GM23338 (cell line): ENCODE measurements at regions not wholly inside any gene's neighbourhood (a gene's known extent, or its start where the extent isn't known, plus 50 kb on each side); places are given as distances from the start of the nearest gene placed in this dataset.

Source experiments
- ATAC-seq: fragments of 200-7000 bp; cut with Tn5 transposase; 3 replicates; pipeline ENCODE4 v1.9.1; 2020
- DNase-seq: peaks from one replicate; pipeline ENCODE4 v3.0.0-alpha.2; 2015; ENCODE audit warnings: low spot score
- H2AFZ ChIP-seq: fragments of 200-600 bp; sonication (generic); 2 replicates; pipeline ENCODE4 v1.8.0; 2016; ENCODE audit warnings: antibody characterized with exemption, mild to moderate bottlenecking, moderate library complexity
- H3F3A ChIP-seq: fragments of 200-600 bp; sonication (generic); replicated peaks from 2 replicates; pipeline ENCODE4 v1.8.0; 2017; ENCODE audit warnings: antibody characterized with exemption, mixed run types, low read depth
- H3K27ac ChIP-seq: fragments of 200-600 bp; sonication (generic); 2 replicates; pipeline ENCODE4 v1.6.1; 2016; ENCODE audit warnings: low read depth
- H3K27me3 ChIP-seq: fragments of 200-600 bp; sonication (generic); 2 replicates; pipeline ENCODE4 v1.8.0; 2016; ENCODE audit warnings: mild to moderate bottlenecking, mixed run types, moderate library complexity; ENCODE audit not compliant: insufficient read depth
- H3K36me3 ChIP-seq: fragments of 200-600 bp; sonication (generic); 2 replicates; pipeline ENCODE4 v1.8.0; 2016; ENCODE audit warnings: mild to moderate bottlenecking; ENCODE audit not compliant: insufficient read depth
- H3K4me1 ChIP-seq: fragments of 200-600 bp; sonication (generic); 2 replicates; pipeline ENCODE4 v1.8.0; 2016; ENCODE audit warnings: mild to moderate bottlenecking, moderate library complexity; ENCODE audit not compliant: insufficient read depth
- H3K4me2 ChIP-seq: fragments of 200-600 bp; sonication (generic); 2 replicates; pipeline ENCODE4 v1.7.1; 2017; ENCODE audit warnings: mixed run types
- H3K4me3 ChIP-seq: fragments of 200-600 bp; sonication (generic); 2 replicates; pipeline ENCODE4 v1.6.1; 2016; ENCODE audit warnings: mixed run types
- H3K79me2 ChIP-seq: fragments of 200-600 bp; sonication (generic); replicated peaks from 2 replicates; pipeline ENCODE4 v1.8.0; 2017; ENCODE audit warnings: mild to moderate bottlenecking; ENCODE audit not compliant: insufficient read depth
- H3K9me2 ChIP-seq: fragments of 200-600 bp; sonication (generic); 2 replicates; pipeline ENCODE4 v1.8.0; 2017; ENCODE audit not compliant: insufficient read depth
- H4K20me1 ChIP-seq: fragments of 200-600 bp; sonication (generic); replicated peaks from 2 replicates; pipeline ENCODE4 v1.8.0; 2017; ENCODE audit warnings: mild to moderate bottlenecking; ENCODE audit not compliant: insufficient read depth
- H3K27ac Mint-ChIP-seq: 2 replicates; pipeline ENCODE4 v1.8.0; 2020; ENCODE audit warnings: inconsistent platforms, mild to moderate bottlenecking, moderate library complexity, mixed read lengths
- H3K27me3 Mint-ChIP-seq: 3 replicates; pipeline ENCODE4 v1.8.0; 2022; ENCODE audit warnings: low read depth, mild to moderate bottlenecking, moderate library complexity, mixed read lengths, inconsistent platforms; ENCODE audit not compliant: insufficient read depth, poor library complexity
- H3K36me3 Mint-ChIP-seq: 3 replicates; pipeline ENCODE4 v1.8.0; 2021; ENCODE audit warnings: low read depth, mild to moderate bottlenecking, inconsistent platforms, moderate library complexity, mixed read lengths
- H3K4me1 Mint-ChIP-seq: 3 replicates; pipeline ENCODE4 v1.8.0; 2020; ENCODE audit warnings: mild to moderate bottlenecking, inconsistent platforms, mixed read lengths
- H3K4me3 Mint-ChIP-seq: 3 replicates; pipeline ENCODE4 v1.8.0; 2021; ENCODE audit warnings: moderate library complexity, mild to moderate bottlenecking, inconsistent platforms, mixed read lengths
- H3K9me3 Mint-ChIP-seq: 3 replicates; pipeline ENCODE4 v1.8.0; 2020; ENCODE audit warnings: moderate library complexity, mild to moderate bottlenecking, inconsistent platforms, mixed read lengths
- EZH2 ChIP-seq: fragments of 200-600 bp; sonication (generic); IDR thresholded peaks from one replicate; pipeline ENCODE4 v1.8.0; 2017; ENCODE audit warnings: antibody characterized with exemption, mild to moderate bottlenecking, low read depth; ENCODE audit not compliant: unreplicated experiment
- EZH2phosphoT487 ChIP-seq: fragments of 200-600 bp; sonication (generic); IDR thresholded peaks from one replicate; pipeline ENCODE4 v1.8.1; 2018; ENCODE audit warnings: antibody characterized with exemption; ENCODE audit not compliant: unreplicated experiment
- NANOG ChIP-seq: IDR thresholded peaks from 2 replicates; pipeline ENCODE4 v1.6.1; 2016; ENCODE audit warnings: antibody characterized with exemption, borderline replicate concordance
- POLR2AphosphoS5 ChIP-seq: IDR thresholded peaks from 2 replicates; pipeline ENCODE4 v1.6.1; 2016; ENCODE audit warnings: antibody characterized with exemption, low read depth
- STAT1 ChIP-seq: IDR thresholded peaks from one replicate; pipeline ENCODE4 v1.6.1; 2016; ENCODE audit warnings: antibody characterized with exemption; ENCODE audit not compliant: unreplicated experiment
- ZNF114 ChIP-seq: fragments of 250-450 bp; sonication (Bioruptor Pico); IDR thresholded peaks from 2 replicates; pipeline ENCODE4 v1.5.0; 2020; ENCODE audit warnings: mild to moderate bottlenecking, moderate library complexity
- ZNF331 ChIP-seq: fragments of 250-450 bp; sonication (Bioruptor Pico); IDR thresholded peaks from 2 replicates; pipeline ENCODE4 v1.5.0; 2020; ENCODE audit warnings: low read depth, mild to moderate bottlenecking, moderate library complexity
- TF ChIP-seq, protein P1 (sequence below), 2 experiments: fragments of 200-600 bp in 1 of 2; sonication (generic) in 1 of 2; conservative IDR thresholded peaks; 2 replicates each; pipeline versions ENCODE4 v1.5.1 to v1.6.1; 2016 to 2017; ENCODE audit warnings: antibody characterized with exemption in 2 of 2, low read depth in 2 of 2, mild to moderate bottlenecking in 2 of 2, moderate library complexity in 1 of 2
- TF ChIP-seq, protein P2 (sequence below): IDR thresholded peaks from one replicate; pipeline ENCODE4 v1.6.1; 2018; ENCODE audit warnings: antibody characterized with exemption; ENCODE audit not compliant: unreplicated experiment
- TF ChIP-seq, protein P3 (sequence below): IDR thresholded peaks from 2 replicates; pipeline ENCODE4 v1.6.1; 2016; ENCODE audit warnings: antibody characterized with exemption
- TF ChIP-seq, protein P4 (sequence below): fragments of 250-450 bp; sonication (Bioruptor Pico); IDR thresholded peaks from 2 replicates; pipeline ENCODE4 v1.5.0; 2020; ENCODE audit warnings: mild to moderate bottlenecking, moderate library complexity

DNA sequence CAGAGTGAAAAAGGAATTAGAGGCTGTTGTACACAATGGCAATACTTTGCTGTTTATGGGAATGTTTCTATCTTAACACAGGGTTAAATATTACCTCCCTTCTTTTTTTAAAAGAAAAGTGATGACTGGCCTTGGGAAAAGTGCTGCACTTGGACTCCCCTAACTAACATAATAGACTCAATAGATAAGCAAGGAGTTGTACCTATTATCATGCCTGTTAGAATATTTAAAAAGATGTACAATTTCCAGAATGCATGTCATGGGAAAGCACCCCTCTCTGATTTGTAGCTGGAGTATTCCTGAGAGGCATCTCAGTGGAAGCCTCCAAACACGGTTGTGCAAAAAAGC, 79.3 kb upstream of the GPC6 start (continued):
- TF ChIP-seq STAT1 (no peak), ZNF114 (CRISPR knock-in tag) (no peak), POLR2AphosphoS5 (no peak), EZH2phosphoT487 (no peak), EZH2 (no peak), NANOG (no peak)
- TF ChIP-seq, protein P1, sequence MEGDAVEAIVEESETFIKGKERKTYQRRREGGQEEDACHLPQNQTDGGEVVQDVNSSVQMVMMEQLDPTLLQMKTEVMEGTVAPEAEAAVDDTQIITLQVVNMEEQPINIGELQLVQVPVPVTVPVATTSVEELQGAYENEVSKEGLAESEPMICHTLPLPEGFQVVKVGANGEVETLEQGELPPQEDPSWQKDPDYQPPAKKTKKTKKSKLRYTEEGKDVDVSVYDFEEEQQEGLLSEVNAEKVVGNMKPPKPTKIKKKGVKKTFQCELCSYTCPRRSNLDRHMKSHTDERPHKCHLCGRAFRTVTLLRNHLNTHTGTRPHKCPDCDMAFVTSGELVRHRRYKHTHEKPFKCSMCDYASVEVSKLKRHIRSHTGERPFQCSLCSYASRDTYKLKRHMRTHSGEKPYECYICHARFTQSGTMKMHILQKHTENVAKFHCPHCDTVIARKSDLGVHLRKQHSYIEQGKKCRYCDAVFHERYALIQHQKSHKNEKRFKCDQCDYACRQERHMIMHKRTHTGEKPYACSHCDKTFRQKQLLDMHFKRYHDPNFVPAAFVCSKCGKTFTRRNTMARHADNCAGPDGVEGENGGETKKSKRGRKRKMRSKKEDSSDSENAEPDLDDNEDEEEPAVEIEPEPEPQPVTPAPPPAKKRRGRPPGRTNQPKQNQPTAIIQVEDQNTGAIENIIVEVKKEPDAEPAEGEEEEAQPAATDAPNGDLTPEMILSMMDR (conservative IDR thresholded peaks at IDR 0.05; ENCODE audit: low read depth in 2 of 2): no peak
- TF ChIP-seq, protein P2, sequence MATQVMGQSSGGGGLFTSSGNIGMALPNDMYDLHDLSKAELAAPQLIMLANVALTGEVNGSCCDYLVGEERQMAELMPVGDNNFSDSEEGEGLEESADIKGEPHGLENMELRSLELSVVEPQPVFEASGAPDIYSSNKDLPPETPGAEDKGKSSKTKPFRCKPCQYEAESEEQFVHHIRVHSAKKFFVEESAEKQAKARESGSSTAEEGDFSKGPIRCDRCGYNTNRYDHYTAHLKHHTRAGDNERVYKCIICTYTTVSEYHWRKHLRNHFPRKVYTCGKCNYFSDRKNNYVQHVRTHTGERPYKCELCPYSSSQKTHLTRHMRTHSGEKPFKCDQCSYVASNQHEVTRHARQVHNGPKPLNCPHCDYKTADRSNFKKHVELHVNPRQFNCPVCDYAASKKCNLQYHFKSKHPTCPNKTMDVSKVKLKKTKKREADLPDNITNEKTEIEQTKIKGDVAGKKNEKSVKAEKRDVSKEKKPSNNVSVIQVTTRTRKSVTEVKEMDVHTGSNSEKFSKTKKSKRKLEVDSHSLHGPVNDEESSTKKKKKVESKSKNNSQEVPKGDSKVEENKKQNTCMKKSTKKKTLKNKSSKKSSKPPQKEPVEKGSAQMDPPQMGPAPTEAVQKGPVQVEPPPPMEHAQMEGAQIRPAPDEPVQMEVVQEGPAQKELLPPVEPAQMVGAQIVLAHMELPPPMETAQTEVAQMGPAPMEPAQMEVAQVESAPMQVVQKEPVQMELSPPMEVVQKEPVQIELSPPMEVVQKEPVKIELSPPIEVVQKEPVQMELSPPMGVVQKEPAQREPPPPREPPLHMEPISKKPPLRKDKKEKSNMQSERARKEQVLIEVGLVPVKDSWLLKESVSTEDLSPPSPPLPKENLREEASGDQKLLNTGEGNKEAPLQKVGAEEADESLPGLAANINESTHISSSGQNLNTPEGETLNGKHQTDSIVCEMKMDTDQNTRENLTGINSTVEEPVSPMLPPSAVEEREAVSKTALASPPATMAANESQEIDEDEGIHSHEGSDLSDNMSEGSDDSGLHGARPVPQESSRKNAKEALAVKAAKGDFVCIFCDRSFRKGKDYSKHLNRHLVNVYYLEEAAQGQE: no peak
- TF ChIP-seq, protein P3, sequence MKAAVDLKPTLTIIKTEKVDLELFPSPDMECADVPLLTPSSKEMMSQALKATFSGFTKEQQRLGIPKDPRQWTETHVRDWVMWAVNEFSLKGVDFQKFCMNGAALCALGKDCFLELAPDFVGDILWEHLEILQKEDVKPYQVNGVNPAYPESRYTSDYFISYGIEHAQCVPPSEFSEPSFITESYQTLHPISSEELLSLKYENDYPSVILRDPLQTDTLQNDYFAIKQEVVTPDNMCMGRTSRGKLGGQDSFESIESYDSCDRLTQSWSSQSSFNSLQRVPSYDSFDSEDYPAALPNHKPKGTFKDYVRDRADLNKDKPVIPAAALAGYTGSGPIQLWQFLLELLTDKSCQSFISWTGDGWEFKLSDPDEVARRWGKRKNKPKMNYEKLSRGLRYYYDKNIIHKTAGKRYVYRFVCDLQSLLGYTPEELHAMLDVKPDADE: no peak

DNA sequence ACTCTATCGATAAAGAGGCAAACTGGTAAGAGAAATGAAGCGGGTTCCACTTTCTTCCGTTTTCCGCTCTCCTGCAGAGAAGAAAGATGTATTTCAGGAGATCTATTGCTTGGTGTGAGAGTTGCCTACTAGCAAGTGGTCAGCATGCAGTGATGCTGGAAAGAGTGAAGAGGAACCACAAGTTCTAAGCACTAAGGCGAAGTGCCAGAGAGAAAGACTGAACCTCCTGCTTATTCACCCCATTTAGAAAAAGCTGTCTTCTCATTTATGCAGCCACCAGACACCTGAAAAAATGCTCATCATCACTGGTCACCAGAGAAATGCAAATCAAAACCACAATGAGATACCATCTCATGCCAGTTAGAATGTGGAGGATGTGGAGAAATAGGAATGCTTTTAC, 78.7 kb upstream of the GPC6 start:
- Mint-ChIP-seq H3K4me1 (peaks cover 18% of the 10 kb centered on the region), H3K9me3 (0 out of 3 replicates have a peak, but pooled peaks cover 2% of the 10 kb centered on the region), H3K27me3 (no peaks in the 10 kb centered on the region), H3K36me3 (no peaks in the 10 kb centered on the region), H3K27ac (no peak overlapping the region), H3K4me3 (no peak overlapping the region)
- Histone ChIP-seq H3K4me1 (peaks cover 12% of the 10 kb centered on the region; the same call in 1 of the 2 replicates), H3K27ac (no peak overlapping the region), H3K79me2 (no peaks in the 10 kb centered on the region), H2AFZ (no peak overlapping the region), H4K20me1 (no peaks in the 10 kb centered on the region), H3F3A (no peaks in the 10 kb centered on the region), H3K27me3 (no peaks in the 10 kb centered on the region), H3K4me2 (no peak overlapping the region), H3K4me3 (no peak overlapping the region), H3K36me3 (no peaks in the 10 kb centered on the region), H3K9me2 (no peaks in the 10 kb centered on the region; the same call in 1 of the 2 replicates)
- DNase-seq (no peak), ATAC-seq (no peak)
- TF ChIP-seq ZNF331: no peak
- TF ChIP-seq, protein P4, sequence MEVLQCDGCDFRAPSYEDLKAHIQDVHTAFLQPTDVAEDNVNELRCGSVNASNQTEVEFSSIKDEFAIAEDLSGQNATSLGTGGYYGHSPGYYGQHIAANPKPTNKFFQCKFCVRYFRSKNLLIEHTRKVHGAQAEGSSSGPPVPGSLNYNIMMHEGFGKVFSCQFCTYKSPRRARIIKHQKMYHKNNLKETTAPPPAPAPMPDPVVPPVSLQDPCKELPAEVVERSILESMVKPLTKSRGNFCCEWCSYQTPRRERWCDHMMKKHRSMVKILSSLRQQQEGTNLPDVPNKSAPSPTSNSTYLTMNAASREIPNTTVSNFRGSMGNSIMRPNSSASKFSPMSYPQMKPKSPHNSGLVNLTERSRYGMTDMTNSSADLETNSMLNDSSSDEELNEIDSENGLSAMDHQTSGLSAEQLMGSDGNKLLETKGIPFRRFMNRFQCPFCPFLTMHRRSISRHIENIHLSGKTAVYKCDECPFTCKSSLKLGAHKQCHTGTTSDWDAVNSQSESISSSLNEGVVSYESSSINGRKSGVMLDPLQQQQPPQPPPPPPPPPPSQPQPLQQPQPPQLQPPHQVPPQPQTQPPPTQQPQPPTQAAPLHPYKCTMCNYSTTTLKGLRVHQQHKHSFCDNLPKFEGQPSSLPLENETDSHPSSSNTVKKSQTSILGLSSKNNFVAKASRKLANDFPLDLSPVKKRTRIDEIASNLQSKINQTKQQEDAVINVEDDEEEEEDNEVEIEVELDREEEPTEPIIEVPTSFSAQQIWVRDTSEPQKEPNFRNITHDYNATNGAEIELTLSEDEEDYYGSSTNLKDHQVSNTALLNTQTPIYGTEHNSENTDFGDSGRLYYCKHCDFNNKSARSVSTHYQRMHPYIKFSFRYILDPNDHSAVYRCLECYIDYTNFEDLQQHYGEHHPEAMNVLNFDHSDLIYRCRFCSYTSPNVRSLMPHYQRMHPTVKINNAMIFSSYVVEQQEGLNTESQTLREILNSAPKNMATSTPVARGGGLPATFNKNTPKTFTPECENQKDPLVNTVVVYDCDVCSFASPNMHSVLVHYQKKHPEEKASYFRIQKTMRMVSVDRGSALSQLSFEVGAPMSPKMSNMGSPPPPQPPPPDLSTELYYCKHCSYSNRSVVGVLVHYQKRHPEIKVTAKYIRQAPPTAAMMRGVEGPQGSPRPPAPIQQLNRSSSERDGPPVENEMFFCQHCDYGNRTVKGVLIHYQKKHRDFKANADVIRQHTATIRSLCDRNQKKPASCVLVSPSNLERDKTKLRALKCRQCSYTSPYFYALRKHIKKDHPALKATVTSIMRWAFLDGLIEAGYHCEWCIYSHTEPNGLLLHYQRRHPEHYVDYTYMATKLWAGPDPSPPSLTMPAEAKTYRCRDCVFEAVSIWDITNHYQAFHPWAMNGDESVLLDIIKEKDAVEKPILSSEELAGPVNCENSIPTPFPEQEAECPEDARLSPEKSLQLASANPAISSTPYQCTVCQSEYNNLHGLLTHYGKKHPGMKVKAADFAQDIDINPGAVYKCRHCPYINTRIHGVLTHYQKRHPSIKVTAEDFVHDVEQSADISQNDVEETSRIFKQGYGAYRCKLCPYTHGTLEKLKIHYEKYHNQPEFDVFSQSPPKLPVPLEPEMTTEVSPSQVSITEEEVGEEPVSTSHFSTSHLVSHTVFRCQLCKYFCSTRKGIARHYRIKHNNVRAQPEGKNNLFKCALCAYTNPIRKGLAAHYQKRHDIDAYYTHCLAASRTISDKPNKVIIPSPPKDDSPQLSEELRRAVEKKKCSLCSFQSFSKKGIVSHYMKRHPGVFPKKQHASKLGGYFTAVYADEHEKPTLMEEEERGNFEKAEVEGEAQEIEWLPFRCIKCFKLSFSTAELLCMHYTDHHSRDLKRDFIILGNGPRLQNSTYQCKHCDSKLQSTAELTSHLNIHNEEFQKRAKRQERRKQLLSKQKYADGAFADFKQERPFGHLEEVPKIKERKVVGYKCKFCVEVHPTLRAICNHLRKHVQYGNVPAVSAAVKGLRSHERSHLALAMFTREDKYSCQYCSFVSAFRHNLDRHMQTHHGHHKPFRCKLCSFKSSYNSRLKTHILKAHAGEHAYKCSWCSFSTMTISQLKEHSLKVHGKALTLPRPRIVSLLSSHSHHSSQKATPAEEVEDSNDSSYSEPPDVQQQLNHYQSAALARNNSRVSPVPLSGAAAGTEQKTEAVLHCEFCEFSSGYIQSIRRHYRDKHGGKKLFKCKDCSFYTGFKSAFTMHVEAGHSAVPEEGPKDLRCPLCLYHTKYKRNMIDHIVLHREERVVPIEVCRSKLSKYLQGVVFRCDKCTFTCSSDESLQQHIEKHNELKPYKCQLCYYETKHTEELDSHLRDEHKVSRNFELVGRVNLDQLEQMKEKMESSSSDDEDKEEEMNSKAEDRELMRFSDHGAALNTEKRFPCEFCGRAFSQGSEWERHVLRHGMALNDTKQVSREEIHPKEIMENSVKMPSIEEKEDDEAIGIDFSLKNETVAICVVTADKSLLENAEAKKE (CRISPR knock-in tag): no peak
